ENCODE measurements at regions not wholly inside any gene's neighbourhood (a gene's known extent, or its start where the extent isn't known, plus 50 kb on each side); places are given as distances from the start of the nearest gene placed in this dataset.

DNA sequence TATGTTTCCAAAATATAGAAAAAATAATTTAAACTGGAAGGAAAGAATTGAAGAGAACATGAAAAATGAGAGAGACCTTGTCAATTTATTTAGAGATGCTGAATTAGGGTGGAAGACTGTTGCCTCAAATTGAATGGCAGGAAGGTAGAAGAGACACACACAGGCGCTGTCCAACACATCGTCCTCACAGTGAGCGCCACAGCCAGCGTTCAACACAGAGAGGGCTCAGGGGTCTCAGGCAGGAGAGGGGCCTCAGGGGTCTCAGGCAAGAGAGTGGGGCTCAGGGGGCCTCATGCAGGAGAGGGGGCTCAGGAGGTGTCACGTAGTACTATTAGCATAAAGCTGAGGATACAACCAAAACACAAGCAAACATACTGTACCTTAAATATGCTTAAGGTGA, 65.7 kb downstream of the TMEM18 start:
- DNase-seq: no peak

DNA sequence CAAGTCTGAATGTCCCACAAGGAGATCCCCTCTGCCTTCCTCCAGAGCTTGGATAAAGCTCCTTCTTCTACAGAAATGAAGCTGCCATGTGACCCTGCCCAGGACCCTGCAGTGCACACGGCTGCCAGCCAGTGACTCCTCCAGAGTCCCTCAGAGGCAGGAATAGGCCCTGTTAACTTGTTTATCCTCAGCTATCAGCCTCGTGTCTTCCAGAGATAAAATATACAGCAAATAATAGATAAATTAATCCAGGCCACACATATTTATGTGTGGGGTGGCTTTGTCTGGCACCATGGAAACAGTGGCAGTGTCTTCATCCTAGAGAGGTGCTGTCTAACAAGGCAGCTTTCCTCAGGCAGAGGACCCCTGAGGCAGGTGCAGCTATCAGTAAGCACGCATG, 66.7 kb downstream of the TMEM18 start:
- DNase-seq: no peak

DNA sequence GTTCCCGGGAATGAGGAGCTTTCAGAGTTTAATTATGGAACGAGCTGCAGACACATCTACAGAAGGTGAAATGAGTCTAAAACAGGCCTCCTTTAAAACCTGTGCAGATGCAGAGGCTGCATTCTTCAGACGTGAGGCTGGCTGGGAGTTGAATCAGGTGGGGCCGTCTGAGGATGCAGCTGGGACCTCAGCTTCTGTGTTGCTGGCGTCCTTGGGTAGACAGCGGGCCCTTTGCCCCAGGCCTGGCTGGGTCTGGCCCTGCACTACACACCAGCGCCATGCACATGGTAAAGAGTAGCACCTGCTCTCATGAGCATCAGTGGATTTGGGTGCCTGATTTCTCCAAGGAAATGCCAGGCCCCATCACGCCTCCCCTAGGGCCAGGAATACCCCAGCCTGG, 67.3 kb downstream of the TMEM18 start:
- no peak for DNase-seq

DNA sequence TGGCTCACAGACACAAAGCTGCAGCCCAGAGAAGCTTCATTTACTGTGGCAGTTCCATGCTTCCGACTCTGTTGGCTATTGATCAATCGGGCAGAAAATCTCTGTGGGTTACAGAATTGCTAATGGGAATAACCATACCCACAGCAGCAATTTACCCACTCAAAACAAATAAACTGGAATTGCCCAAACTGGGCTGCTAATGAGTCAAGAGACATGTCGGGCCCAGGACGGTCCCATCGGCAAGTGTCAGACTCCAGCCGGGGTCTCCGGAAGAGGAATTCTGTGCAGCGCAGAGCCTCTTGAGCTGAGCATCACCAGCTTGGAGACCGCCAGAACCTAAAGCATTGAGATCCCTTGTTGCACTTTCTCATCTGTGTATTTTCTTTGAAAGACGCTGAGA, 67.8 kb downstream of the TMEM18 start:
- no peak for DNase-seq

- no peak for DNase-seq
These were observed 68.5 kb downstream of the TMEM18 start for GRCh38 chr2:608711-609110.

GRCh38 chr2:608297-608696, 68.9 kb downstream of the TMEM18 start:
- DNase-seq: no peak

DNA sequence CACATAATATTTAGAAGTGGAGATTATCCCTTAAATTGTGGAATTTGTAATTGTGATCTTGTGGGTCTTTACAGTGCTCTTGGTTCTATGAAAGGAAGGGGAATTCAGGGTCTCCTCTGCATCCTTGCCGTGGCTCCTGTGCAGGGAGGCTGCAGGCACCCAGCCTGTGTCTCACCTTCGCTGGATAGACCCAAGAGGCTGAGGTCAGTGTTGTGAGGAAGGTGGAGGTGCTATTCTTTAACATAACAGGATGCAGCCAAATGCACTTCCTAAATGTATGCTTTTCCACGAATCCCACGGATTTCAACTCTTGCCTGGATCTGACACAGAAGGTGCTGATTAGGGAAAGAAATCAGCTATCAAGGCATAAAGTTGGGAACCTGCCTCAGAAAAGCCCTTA, 69.5 kb downstream of the TMEM18 start:
- DNase-seq: no peak

- no peak for DNase-seq
These were observed 70.0 kb downstream of the TMEM18 start for GRCh38 chr2:607172-607571.

GRCh38 chr2:605674-606608, 71.3 kb downstream of the TMEM18 start:
- no peak for DNase-seq

DNA sequence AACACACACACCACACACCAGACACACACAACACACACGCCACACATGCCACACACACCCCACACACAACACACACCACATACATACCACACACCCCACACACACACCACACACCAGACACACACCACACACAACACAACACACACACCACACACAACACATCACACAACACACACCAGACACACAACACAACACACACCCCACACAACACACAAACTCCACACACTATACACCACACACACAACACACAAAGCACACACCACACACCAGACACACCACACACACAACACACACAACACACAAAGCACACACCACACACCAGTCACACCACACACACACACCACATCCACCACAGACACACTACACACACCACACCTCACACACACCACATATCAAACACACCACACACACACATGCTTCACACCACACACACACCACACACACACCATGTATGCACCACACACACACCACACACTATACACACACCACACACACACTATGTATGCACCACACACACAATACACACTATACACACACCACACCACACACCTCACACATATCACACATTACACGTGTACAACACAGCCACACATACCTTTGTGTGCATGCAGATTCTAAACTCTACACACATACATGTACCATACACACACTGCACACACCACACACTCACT, 72.2 kb downstream of the TMEM18 start:
- DNase-seq: no peak

DNA sequence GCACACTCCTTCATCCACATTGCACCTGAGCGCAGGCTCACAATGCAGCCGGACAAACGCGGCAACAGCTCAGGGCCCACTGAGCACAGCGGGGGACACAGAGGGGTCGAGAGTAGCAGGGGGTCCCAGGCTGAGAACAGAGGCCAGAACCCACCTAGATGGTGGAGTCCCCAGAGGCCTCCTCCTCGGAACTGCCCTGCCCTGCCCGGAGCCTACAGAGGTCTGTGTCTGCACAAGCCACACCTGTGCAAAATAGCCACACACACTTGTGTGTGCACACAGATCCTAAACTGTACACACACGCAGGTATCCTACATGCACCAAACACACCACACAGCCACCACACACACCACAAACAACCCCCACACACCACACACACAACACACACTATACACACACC, 72.8 kb downstream of the TMEM18 start:
- no peak for DNase-seq

- no peak for DNase-seq
These were observed 73.3 kb downstream of the TMEM18 start for GRCh38 chr2:603869-604268.

- no peak for DNase-seq
These were observed 73.8 kb downstream of the TMEM18 start for GRCh38 chr2:603427-603826.

- DNase-seq: no peak
These were observed 74.4 kb downstream of the TMEM18 start for GRCh38 chr2:602571-603359.

DNA sequence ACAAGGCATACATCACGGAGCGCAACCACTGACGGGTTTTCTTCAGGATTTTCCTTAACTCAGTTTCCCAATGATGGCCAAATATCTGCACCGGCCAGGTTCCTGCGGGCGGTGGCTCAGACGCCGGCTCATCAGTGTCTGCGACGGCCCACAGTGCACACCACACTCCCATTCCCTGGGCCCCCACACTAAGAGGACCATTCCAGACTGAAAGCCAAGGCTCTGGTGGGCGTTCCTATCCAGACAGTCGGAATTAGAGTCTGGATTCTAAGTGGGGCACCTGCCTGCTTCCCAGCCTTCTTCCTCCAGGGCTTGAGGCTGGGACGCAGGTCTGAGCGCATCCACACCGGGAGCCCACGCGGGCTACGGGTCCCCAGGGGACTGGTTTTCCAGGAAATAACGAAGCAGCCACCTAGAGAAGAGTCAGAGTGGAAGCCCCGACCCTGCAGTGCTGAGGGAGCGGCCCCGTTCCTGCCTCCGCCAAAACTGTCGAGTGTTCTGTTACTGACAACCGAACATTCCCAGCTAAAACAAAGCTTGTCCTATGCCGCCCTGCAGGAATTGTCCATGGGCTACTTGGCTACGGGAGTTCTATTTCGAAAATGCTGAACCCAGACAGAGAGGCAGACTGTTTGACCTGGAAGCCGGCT, 75.3 kb downstream of the TMEM18 start:
- no peak for DNase-seq

DNA sequence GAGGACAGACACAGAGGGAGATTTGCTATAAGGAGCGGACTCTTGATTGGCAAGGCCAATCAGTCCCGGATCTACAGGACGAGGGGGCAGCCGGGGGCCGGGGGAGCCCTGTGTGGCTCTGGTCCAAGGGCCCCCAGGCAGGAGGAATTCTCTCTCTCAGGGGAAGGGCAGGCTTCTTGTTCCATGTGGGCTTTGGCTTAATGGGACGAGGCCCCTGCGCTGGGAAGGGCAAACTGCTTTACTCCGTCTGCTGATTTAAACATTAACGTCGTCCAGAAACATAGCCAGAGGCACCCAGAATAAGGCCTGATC, 75.9 kb downstream of the TMEM18 start:
- DNase-seq: no peak

GRCh38 chr2:600542-601386, 76.4 kb downstream of the TMEM18 start:
- DNase-seq: no peak

DNA sequence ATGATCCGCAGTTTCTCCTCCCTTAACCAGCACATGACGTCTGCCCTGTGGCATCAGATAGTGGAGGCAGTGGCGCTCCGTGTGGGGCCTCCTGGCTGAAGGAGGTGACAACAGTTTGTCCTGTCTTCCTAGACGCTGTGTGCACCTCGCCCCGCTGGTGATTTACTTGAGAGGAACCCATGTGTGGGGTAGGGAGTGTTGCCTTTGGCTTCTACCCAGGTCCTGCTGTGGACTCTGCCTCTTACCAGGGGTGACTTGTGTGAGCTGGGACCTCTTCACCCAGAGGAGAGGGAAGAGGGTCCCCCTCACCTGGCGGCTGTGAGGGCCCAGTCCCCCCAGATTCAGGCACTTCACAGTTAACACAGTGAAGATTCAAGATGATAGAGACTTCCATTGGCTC, 77.6 kb downstream of the TMEM18 start:
- no peak for DNase-seq

GRCh38 chr2:598058-598802, 79.0 kb downstream of the TMEM18 start:
- DNase-seq: no peak

DNA sequence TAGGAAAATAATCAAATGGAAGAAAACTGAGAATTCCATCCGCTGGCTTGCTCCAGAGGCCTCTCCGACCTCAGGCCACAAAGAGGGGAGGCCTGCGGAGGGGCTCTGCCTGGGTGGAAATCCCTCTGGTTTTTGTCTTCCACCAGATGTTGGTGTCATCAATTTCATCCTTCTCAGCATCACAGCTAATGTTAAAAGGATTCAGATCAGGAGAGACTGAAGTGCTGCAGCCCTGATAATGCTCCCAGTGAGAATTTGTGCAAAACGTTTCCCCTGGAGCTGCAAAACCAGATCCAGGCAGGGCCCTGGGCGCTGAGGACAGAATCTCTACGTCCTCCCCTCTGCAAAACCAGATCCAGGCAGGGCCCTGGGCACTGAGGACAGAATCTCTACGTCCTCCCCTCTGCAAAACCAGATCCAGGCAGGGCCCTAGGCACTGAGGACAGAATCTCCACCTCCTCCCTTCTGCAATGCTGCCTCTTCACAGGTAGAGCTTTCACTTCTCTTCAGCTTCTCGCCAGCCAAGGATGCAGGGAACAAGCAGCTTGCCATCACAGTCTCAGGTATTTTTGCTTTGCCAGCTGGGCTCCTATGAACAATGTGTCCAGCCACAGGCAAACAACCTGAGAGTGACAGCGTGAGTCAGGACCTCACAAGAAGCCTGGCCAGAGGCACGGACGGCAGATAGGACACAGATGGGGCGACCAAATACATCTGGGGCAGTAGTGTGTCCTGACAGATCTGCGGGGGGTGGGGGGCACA, 81.2 kb downstream of the TMEM18 start:
- no peak for DNase-seq

Data from NCI-H1048 (cell line).